ENCODE measurements at regions not wholly inside any gene's neighbourhood (a gene's known extent, or its start where the extent isn't known, plus 50 kb on each side); places are given as distances from the start of the nearest gene placed in this dataset.
"Not testable (repeated sequence)": the region's sequence is repeated elsewhere in the genome, so short reads cannot be mapped to it uniquely, and the experiment has no call there.

GRCh38 chr17:54376409-54376808 is 524.2 kb upstream of the TOM1L1 start:
- TF ChIP-seq CTCF, POLR2A (IDR thresholded peaks at IDR 0.05): not testable (repeated sequence)
